ENCODE measurements at regions not wholly inside any gene's neighbourhood (a gene's known extent, or its start where the extent isn't known, plus 50 kb on each side); places are given as distances from the start of the nearest gene placed in this dataset.

- DNase-seq (ENCODE audit: low read depth, low spot score), result no peak
- in situ Hi-C loops (cut with HindIII; ENCODE audit: low pct_unique_long_range_greater_than_20kb, low sequenced_read_pairs), result no loop called here
Observed at GRCh38 chr13:84962141-84962750, 837.0 kb downstream of the SLITRK6 start.

- in situ Hi-C loops (cut with HindIII; ENCODE audit: low pct_unique_long_range_greater_than_20kb, low sequenced_read_pairs), result no loop called here
- DNase-seq (ENCODE audit: low read depth, low spot score), result no peak
Observed at GRCh38 chr13:84961023-84961422, 838.2 kb downstream of the SLITRK6 start.

GRCh38 chr13:84959818-84960217 lies 839.4 kb downstream of the SLITRK6 start:
- DNase-seq (ENCODE audit: low read depth, low spot score), result no peak
- in situ Hi-C loops (cut with HindIII; ENCODE audit: low pct_unique_long_range_greater_than_20kb, low sequenced_read_pairs), result no loop called here

DNA sequence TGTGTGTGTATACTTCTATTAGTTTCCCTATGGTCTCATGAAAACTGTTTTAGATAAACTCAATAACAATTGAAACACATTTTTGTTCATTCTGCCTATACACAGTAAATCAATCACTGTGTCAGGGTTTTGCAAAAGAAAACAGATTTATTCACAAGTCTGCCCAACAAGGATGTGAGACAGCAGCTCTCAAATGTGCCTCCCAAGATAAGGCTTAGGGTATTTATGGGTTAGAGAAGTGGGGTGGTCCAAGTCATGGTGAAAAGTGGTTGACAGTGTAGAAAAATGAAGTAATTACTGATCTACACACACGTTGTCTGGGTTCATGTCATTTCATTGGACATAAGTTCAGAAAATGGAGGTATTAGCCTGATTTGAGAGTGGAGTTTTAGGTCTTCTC lies 844.6 kb downstream of the SLITRK6 start:
- in situ Hi-C loops (cut with HindIII; ENCODE audit: low pct_unique_long_range_greater_than_20kb, low sequenced_read_pairs), result no loop called here
- DNase-seq (ENCODE audit: low read depth, low spot score), result no peak

GRCh38 chr13:84951128-84951527 lies 848.1 kb downstream of the SLITRK6 start:
- DNase-seq (ENCODE audit: low read depth, low spot score), result peak; percentile 5
- in situ Hi-C loops (cut with HindIII; ENCODE audit: low pct_unique_long_range_greater_than_20kb, low sequenced_read_pairs), result no loop called here

DNA sequence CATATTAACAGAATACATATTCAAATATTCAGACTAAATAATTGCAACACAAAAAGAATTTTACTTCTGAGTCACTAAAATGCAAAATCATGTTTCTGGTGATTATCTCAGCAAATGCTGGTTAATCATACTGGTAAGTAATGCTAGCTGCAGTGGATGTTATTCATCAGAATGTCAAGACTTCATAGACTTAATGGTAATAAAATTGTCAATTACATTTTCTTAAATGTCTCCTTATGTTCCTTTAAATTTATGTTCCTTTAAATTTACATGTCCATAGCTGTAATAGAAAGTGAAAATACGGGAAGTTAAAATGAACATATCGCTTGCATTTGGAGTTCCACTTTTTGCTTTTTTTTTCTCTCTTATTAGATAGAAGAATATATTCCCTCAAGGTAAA lies 853.0 kb downstream of the SLITRK6 start:
- DNase-seq (ENCODE audit: low read depth, low spot score), result no peak
- in situ Hi-C loops (cut with HindIII; ENCODE audit: low pct_unique_long_range_greater_than_20kb, low sequenced_read_pairs), result no loop called here

DNA sequence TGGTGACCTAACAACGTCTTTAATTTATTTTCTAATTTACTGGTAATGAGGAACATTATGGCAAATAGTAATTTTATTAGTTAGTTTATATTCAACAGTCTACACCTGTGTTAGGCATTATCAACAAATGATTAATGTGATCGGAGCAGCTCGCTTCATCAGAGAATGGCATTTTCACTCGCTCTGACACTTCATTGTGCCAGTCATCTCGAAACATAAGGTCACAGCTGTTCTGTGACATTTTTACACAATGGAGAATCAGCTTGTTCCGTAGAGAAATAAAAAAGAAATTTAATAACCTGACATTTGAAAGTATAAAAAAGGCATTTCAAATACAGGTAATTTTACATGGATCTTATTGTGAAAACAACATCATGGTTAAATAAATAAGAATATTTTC lies 858.4 kb downstream of the SLITRK6 start:
- in situ Hi-C loops (cut with HindIII; ENCODE audit: low pct_unique_long_range_greater_than_20kb, low sequenced_read_pairs), result no loop called here
- DNase-seq (ENCODE audit: low read depth, low spot score), result no peak

DNA sequence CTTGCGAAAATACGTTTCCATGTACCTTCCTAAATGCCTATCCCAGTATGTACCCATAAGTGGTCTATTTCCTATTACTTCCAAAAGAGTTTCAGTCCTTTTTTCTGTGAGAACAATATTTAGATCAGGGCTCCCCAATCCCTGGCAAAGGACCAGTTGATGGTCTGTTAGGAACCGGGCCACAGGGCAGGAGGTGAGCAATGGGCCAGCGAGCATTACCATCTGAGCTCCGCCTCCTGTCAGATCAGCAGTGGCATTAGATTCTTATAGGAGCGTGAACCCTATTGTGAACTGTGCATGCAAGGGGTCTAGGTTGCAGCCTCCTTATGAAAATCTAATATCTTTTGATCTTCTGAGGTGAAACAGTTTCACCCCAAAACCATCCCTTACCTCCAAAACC lies 859.1 kb downstream of the SLITRK6 start:
- in situ Hi-C loops (cut with HindIII; ENCODE audit: low pct_unique_long_range_greater_than_20kb, low sequenced_read_pairs), result no loop called here
- no peak for DNase-seq (ENCODE audit: low read depth, low spot score)

GRCh38 chr13:84934911-84935310 lies 864.3 kb downstream of the SLITRK6 start:
- in situ Hi-C loops (cut with HindIII; ENCODE audit: low pct_unique_long_range_greater_than_20kb, low sequenced_read_pairs), result no loop called here
- peak; percentile 14 for DNase-seq (ENCODE audit: low read depth, low spot score)

- DNase-seq (ENCODE audit: low read depth, low spot score), result no peak
- in situ Hi-C loops (cut with HindIII; ENCODE audit: low pct_unique_long_range_greater_than_20kb, low sequenced_read_pairs), result no loop called here
Observed at GRCh38 chr13:84933797-84934196, 865.4 kb downstream of the SLITRK6 start.

DNA sequence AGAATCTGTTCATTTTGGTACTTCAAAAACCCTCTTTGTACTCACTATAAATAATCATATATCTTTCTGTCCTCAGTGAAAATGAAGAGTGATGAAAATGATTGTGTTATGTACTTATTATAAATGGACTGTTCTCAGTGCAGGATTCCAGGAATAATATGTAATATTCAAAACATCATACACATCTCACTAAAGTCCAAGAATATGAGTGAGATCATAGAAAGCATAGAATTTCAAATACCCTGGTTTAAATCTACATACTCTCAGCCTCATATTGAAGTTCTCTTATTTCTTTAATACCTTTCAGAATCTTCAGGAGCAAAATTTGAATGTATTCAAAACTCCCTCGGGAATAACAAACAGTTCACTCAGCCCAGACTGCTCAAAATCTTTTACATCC lies 868.0 kb downstream of the SLITRK6 start:
- in situ Hi-C loops (cut with HindIII; ENCODE audit: low pct_unique_long_range_greater_than_20kb, low sequenced_read_pairs), result no loop called here
- DNase-seq (ENCODE audit: low read depth, low spot score), result no peak

DNA sequence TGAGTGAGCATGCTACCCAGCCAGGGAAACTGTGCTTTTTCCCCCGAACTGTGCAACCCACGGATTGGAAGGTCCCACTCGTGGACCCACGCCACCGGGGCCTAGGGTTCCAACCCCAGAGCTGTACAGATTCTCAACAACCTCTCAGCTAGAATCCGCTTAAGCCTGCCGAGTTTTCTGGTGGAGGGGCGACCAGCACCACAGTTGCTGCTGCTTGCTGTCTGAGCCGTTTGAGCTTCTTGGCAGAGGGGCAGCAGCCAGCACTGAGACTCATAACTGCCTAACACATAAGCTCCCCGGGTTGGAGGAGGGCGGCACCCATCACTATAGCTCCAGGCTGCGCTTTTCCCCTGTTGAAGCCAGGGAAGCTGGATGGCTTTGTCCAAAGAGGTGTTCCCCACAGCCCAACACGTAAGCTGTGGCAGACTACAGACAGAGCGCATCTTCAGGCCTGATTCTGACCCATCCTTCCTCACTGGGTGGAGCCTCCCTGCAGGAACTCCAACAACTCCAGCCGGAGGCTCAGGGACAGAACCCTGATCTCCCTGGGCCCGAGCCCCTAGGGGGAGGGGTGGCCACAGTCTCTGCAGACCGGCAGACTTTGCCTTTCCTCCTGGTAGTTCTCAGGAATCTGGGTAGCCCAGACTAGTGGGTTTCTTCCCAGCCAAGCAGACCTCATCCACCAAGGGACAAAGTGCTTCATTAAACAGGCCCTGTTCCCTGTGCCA lies 871.6 kb downstream of the SLITRK6 start:
- in situ Hi-C loops (cut with HindIII; ENCODE audit: low pct_unique_long_range_greater_than_20kb, low sequenced_read_pairs), result no loop called here
- no peak for DNase-seq (ENCODE audit: low read depth, low spot score)

GRCh38 chr13:84925443-84925842 lies 873.8 kb downstream of the SLITRK6 start:
- in situ Hi-C loops (cut with HindIII; ENCODE audit: low pct_unique_long_range_greater_than_20kb, low sequenced_read_pairs), result no loop called here
- no peak for DNase-seq (ENCODE audit: low read depth, low spot score)

DNA sequence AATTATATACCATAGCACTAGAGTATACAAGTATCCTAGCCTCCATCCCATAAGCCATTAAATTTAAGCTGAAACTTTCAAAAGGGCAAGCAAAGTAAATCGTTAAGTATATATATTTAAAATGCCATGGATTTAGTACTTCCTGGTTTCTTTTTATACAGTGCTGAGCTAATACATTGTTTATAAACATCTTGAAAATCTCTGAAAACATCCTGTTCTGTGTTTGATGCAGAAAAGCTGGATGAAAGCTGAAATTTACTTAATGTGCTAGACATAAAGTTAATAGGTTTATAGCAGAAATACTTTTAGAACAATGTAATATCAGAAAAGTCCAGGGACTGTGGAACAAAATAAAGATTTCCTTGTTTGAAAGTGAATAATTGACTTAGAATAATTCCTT lies 875.4 kb downstream of the SLITRK6 start:
- in situ Hi-C loops (cut with HindIII; ENCODE audit: low pct_unique_long_range_greater_than_20kb, low sequenced_read_pairs), result no loop called here
- DNase-seq (ENCODE audit: low read depth, low spot score), result no peak

DNA sequence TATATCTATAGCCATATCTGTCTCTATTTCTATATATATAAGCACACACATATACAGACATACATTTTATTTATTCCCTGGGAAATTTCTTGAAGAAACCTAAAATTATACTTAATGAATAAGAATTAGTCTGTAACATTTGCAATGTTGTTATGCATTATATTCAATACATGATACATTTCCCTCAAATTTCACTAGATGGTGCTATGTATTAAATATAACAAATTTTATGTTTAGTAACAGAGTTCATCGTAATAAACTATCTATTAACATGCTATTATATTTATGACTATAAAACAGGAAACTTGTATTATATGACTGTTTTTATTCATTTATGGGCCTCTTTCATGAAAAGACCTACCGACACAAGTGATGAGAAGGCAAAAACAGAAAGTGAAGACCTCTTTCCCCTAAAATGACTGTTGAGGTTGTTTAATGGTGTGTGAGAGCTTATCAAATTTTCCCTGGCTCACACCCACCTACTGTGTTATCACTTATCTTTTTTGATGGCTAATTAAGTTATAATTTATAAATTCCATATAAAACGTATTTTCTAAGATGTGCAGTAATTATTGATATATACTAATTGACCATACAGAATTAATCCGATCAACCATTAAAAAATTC lies 881.9 kb downstream of the SLITRK6 start:
- peak; percentile 59 for DNase-seq (ENCODE audit: low read depth, low spot score)
- in situ Hi-C loops (cut with HindIII; ENCODE audit: low pct_unique_long_range_greater_than_20kb, low sequenced_read_pairs), result no loop called here

- no peak for DNase-seq (ENCODE audit: low read depth, low spot score)
- in situ Hi-C loops (cut with HindIII; ENCODE audit: low pct_unique_long_range_greater_than_20kb, low sequenced_read_pairs), result no loop called here
Observed at GRCh38 chr13:84912720-84913119, 886.5 kb downstream of the SLITRK6 start.

DNA sequence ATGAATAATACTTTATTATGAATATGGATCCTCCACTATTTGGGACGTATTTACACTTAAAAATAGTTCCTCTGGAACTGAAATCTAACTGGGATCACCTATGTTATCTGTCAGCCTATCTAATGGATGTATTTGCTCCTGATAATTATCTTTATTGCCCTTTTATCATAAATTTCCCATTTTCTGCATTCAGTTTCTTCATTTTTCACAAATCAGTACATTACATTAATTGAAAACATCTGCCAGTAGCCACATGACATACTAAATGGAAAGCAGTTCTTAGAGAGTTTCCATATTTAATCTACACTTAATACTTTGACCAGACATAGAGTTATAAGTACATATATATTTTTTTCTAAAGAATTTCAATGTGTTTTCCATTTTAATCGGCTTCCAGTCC lies 888.8 kb downstream of the SLITRK6 start:
- no peak for DNase-seq (ENCODE audit: low read depth, low spot score)
- in situ Hi-C loops (cut with HindIII; ENCODE audit: low pct_unique_long_range_greater_than_20kb, low sequenced_read_pairs), result no loop called here

GRCh38 chr13:84903391-84903790 lies 895.8 kb downstream of the SLITRK6 start:
- no peak for DNase-seq (ENCODE audit: low read depth, low spot score)

DNA sequence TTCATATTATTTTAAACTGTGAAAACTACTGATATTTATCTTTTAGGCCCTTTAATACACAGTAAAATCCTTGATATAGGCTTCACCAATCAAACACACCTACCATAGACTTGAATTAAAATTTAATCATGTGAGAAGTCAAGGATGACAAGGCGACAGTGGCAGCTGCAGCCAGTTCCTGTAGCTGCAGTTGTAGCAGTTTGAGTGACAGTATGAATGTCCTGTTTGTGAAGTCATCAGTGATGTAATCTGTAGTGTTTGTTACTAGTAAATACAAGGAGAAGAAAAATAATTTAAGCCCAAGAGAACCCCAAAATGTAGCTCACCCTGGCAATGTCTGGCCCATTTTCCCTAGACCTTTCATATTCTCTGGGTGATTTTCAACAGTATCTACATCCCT lies 897.0 kb downstream of the SLITRK6 start:
- DNase-seq (ENCODE audit: low read depth, low spot score), result no peak
- in situ Hi-C loops (cut with HindIII; ENCODE audit: low pct_unique_long_range_greater_than_20kb, low sequenced_read_pairs), result no loop called here

More at GRCh38 chr13:84903391-84903790, 895.8 kb downstream of the SLITRK6 start:
- in situ Hi-C loops (cut with HindIII; ENCODE audit: low pct_unique_long_range_greater_than_20kb, low sequenced_read_pairs), result no loop called here

Data from SK-MEL-5 (cell line).